SK-MEL-5 (cell line): ENCODE measurements at regions not wholly inside any gene's neighbourhood (a gene's known extent, or its start where the extent isn't known, plus 50 kb on each side); places are given as distances from the start of the nearest gene placed in this dataset.

Experiments used
- DNase-seq: peaks from one replicate; pipeline ENCODE4 v3.0.0-alpha.2; 2016; ENCODE audit warnings: low read depth, low spot score
- in situ Hi-C: cut with HindIII; loops from 2 replicates; pipeline ENCODE4 v1.10.0; 2016; ENCODE audit warnings: low sequenced_read_pairs, high pct_unique_total_duplicates, low pct_unique_long_range_greater_than_20kb

GRCh38 chr13:44063467-44063866 is 183.8 kb downstream of the LACC1 start:
- DNase-seq, result no peak
- in situ Hi-C loops, result no loop called here

DNA sequence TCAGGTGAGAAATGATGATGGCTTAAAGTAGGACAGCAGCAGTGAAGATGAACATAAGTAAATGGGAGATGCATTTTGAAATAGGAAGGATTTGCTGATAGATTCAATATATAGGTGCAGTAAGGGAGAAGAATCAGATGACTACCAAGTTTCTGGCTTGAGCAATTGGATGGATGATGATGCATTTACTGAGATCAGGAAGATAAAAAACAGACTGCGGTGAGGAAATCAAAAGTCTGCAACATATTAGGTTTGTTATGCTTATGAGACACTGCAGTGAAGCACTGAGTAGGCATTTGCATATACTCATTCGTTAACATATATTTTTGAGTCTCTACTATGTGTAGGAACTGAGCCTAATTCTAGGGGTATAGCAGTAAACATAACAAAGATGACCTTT is 184.2 kb downstream of the LACC1 start:
- in situ Hi-C loops, result no loop called here
- no peak for DNase-seq

GRCh38 chr13:44064357-44064756 is 184.7 kb downstream of the LACC1 start:
- no peak for DNase-seq
- in situ Hi-C loops, result no loop called here

DNA sequence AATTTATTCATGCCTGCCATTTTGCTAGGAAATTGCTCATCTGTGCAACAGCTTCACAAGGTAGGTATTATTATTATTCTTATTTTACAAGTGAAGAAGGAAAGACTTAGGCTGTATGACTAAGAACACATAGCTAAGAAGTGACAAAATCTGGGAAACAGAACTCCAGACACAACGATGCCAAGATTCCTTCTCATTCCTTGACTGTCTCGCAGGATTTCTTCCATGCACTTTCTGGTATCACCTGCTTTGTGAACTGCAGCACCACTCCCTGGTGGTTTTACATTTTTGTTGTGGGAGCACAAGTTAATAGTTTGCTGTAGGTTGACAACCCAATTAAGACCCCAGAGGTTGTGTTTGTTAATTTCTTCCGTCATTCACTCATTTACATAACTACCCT is 188.5 kb downstream of the LACC1 start:
- no peak for DNase-seq
- in situ Hi-C loops, result no loop called here

DNA sequence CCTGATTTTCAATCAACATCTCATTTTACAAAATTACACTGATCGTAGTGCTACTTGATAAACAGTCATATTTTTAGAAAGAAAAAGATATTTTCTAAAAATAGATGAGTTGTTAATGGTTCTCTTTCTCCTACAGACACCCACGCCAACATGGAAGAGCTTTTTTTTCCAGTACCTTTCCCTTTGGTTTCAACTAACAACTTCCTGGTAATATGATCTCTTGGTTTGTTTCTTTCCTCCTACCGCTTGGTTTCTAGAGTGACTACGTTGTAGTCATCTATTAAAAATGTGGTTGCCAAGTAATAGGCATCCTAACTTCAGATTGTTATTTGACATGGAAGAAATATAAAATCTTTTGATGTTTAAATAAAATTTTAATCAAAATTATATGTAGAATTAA is 189.0 kb downstream of the LACC1 start:
- in situ Hi-C loops, result no loop called here
- DNase-seq, result no peak

DNA sequence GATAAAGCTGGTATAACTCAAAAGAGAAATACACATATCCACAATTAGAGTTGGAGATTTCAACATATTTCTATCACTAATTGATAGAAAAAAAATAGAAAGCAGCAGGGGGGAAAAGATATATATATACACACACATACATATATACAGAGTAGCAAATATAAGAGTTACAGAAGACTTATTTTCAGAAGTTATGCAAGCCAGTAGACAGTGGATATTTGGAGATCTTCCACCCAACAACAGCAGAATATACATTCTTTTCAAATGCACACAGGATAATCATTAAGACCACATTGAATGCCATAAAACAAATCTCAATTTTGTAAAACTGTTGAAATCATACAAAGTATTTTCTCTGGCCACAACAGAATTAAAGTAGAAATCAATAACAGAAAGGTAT is 192.8 kb downstream of the LACC1 start:
- in situ Hi-C loops, result no loop called here

DNA sequence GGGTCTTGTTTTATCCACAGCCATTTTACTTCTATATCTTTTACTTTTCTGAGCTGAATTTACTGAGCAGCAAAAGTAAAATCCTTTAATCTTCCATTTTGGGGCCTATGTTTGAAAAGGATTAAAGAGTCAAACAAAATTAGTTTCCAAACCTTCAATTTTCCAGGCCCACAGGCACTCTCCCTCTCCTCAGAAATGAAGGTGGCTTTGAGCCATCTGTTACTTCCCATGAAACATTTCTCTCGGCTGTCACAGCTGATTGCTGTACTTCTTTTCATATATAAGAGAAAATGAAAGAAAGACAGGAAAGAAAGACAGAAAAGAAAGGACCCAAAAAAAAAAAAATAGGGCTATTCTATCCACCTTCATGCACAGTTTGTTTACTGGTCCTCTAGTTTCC is 194.9 kb downstream of the LACC1 start:
- DNase-seq, result no peak
- in situ Hi-C loops, result no loop called here

More for the DNA sequence above, 192.8 kb downstream of the LACC1 start:
- no peak for DNase-seq

DNA sequence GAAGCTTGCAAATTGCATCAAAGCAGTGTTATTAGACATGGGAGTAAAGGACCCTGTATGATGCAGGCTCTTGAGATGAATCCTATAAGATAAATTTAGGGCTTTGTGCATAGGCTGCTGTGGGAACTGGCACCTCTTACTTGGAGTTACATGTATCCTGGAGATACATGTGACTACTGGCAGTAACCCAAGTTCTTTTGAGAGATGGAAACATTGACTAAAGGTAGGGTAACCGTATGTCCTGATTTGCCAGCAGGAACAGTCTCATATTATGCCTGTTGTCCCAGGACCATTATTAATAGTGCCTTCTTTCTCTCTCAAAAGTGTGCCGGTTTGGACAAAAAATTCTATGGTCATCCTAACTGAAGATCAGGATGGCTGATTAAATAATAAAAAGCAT is 195.4 kb downstream of the LACC1 start:
- in situ Hi-C loops, result no loop called here
- no peak for DNase-seq

GRCh38 chr13:44078806-44079376 is 199.2 kb downstream of the LACC1 start:
- in situ Hi-C loops, result no loop called here
- no peak for DNase-seq

GRCh38 chr13:44079413-44080205 is 199.9 kb downstream of the LACC1 start:
- DNase-seq, result no peak
- in situ Hi-C loops, result no loop called here

DNA sequence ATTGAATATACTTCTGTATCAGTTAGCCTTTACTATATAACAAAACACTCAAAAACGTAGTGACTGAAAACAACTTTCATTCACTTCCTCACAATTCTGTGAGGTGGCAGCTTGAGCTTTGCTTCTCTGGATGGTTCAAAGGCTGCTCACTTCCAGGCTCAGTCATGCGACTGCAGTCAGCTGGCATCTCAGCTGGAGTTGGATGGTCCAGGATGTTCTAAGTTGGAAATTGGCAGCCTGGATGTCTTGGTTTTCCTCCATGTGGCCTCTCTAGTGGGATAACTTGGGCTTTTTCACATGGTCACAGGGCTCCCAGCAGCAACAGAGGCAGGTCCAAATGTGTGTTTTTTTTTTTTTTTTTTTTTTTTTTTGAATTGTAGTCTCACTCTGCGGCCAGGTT is 204.4 kb downstream of the LACC1 start:
- DNase-seq, result no peak
- in situ Hi-C loops, result no loop called here

DNA sequence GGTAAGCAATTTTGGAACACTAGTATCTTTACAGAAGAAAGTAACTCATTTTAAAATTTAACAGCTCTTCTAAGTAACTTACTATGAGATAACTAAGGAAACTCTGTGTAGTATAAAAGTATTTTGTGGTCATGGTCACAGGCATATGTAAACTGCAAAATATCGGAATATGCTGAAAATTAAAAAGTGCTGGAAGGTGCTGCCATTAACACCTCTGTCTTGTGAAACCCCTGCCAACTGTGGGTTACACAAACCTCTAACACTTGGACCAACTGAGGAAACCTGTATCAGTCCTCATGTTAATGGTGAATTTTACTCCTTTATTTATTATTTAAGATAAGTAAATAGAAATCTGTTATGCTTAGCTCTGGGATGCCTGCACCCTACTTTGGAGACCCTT is 206.7 kb downstream of the LACC1 start:
- in situ Hi-C loops, result no loop called here
- no peak for DNase-seq

GRCh38 chr13:44088411-44088810 is 208.7 kb downstream of the LACC1 start:
- in situ Hi-C loops, result no loop called here
- no peak for DNase-seq

DNA sequence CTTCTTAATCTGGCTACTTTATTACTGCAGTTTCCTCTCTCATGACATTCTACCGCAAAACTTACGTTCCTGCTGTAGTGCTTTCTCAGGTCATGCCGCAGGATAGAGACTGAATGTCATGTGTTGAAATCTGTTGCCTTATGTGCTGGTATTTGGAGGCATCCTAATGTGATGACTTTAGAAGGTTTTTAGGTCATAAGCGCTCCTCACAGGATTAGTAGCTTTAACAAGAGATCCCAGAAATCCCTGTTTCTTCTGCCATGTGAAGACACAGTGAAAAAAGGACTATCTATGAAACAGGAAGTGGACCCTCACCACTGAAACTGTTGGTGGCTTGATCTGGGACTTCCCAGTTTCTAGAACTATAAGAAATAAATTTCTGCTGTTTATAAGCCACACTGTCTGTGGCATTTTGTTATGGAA is 209.3 kb downstream of the LACC1 start:
- DNase-seq, result no peak
- in situ Hi-C loops, result no loop called here

- in situ Hi-C loops, result no loop called here
Observed at GRCh38 chr13:44089452-44089851, 209.7 kb downstream of the LACC1 start.

GRCh38 chr13:44092078-44092970 is 212.6 kb downstream of the LACC1 start:
- DNase-seq, result no peak

More at GRCh38 chr13:44089452-44089851, 209.7 kb downstream of the LACC1 start:
- no peak for DNase-seq

GRCh38 chr13:44093607-44094564 is 214.2 kb downstream of the LACC1 start:
- peak; percentile 31 for DNase-seq
- in situ Hi-C loops, result no loop called here

More at GRCh38 chr13:44092078-44092970, 212.6 kb downstream of the LACC1 start:
- in situ Hi-C loops, result no loop called here
